ENCODE measurements at regions not wholly inside any gene's neighbourhood (a gene's known extent, or its start where the extent isn't known, plus 50 kb on each side); places are given as distances from the start of the nearest gene placed in this dataset.

GRCh38 chr13:72403396-72404010, 323.9 kb downstream of the MZT1 start:
- H3K27ac ChIP-seq (ENCODE audit: low read length): no peak overlapping the region
- no peaks in the 10 kb centered on the region for H3F3A ChIP-seq (ENCODE audit: insufficient read depth, low read length, poor library complexity, severe bottlenecking)
- H3K36me3 ChIP-seq (ENCODE audit: insufficient read depth, low read length): no peaks in the 10 kb centered on the region
- H3K9me2 ChIP-seq (ENCODE audit: insufficient read depth, low read length): no peaks in the 10 kb centered on the region
- no peak overlapping the region for H3K4me3 ChIP-seq (ENCODE audit: low read length)
- no peak overlapping the region for H3K9ac ChIP-seq (ENCODE audit: low read length)
- no peaks in the 10 kb centered on the region for H3K9me3 ChIP-seq (ENCODE audit: low read length)
- H3K4me2 ChIP-seq (ENCODE audit: low read length): no peak overlapping the region
- no peaks in the 10 kb centered on the region for H3K79me2 ChIP-seq (replicated peaks; ENCODE audit: insufficient read depth, low read length)
- TF ChIP-seq TAF1 (IDR thresholded peaks at IDR 0.05; ENCODE audit: low read depth) (no peak), CTCF (IDR thresholded peaks at IDR 0.05; ENCODE audit: poor library complexity, severe bottlenecking) (no peak), MXI1 (conservative IDR thresholded peaks at IDR 0.05; ENCODE audit: poor library complexity, severe bottlenecking) (no peak), REST (IDR thresholded peaks at IDR 0.05; ENCODE audit: borderline replicate concordance) (no peak), SMC3 (conservative IDR thresholded peaks at IDR 0.05; ENCODE audit: poor library complexity) (no peak), EZH2 (IDR thresholded peaks at IDR 0.05; ENCODE audit: borderline replicate concordance, insufficient read depth, low read length, poor library complexity, severe bottlenecking) (no peak), POLR2AphosphoS5 (IDR thresholded peaks at IDR 0.05) (no peak), EP300 (conservative IDR thresholded peaks at IDR 0.05; ENCODE audit: poor library complexity, severe bottlenecking) (no peak), RAD21 (conservative IDR thresholded peaks at IDR 0.05) (no peak)
- no peaks in the 10 kb centered on the region for H3K27me3 ChIP-seq (ENCODE audit: insufficient read depth, low read depth, low read length)
- H2AFZ ChIP-seq (ENCODE audit: low read depth, low read length): no peak overlapping the region
- no peaks in the 10 kb centered on the region for H4K20me1 ChIP-seq (ENCODE audit: insufficient read depth)

- no peaks in the 10 kb centered on the region for H3K27me3 ChIP-seq (ENCODE audit: insufficient read depth, low read depth, low read length)
- H3K4me3 ChIP-seq (ENCODE audit: low read length): no peak overlapping the region
- H3K9ac ChIP-seq (ENCODE audit: low read length): no peak overlapping the region
- H3K27ac ChIP-seq (ENCODE audit: low read length): no peak overlapping the region
- no peaks in the 10 kb centered on the region for H3K9me2 ChIP-seq (ENCODE audit: insufficient read depth, low read length)
- TF ChIP-seq EP300 (conservative IDR thresholded peaks at IDR 0.05; ENCODE audit: poor library complexity, severe bottlenecking): no peak
- no peak for TF ChIP-seq RAD21 (conservative IDR thresholded peaks at IDR 0.05)
- no peak for TF ChIP-seq SMC3 (conservative IDR thresholded peaks at IDR 0.05; ENCODE audit: poor library complexity)
- H3F3A ChIP-seq (ENCODE audit: insufficient read depth, low read length, poor library complexity, severe bottlenecking): no peaks in the 10 kb centered on the region
- H4K20me1 ChIP-seq (ENCODE audit: insufficient read depth): no peaks in the 10 kb centered on the region
- no peak overlapping the region for H3K4me2 ChIP-seq (ENCODE audit: low read length)
- H3K9me3 ChIP-seq (ENCODE audit: low read length): no peaks in the 10 kb centered on the region
- no peaks in the 10 kb centered on the region for H3K79me2 ChIP-seq (replicated peaks; ENCODE audit: insufficient read depth, low read length)
- no peaks in the 10 kb centered on the region for H3K36me3 ChIP-seq (ENCODE audit: insufficient read depth, low read length)
- no peak overlapping the region for H2AFZ ChIP-seq (ENCODE audit: low read depth, low read length)
Observed at GRCh38 chr13:72400856-72401255, 326.6 kb downstream of the MZT1 start.

Data from neural cell (in vitro differentiated cells).